ENCODE measurements at regions not wholly inside any gene's neighbourhood (a gene's known extent, or its start where the extent isn't known, plus 50 kb on each side); places are given as distances from the start of the nearest gene placed in this dataset.

DNA sequence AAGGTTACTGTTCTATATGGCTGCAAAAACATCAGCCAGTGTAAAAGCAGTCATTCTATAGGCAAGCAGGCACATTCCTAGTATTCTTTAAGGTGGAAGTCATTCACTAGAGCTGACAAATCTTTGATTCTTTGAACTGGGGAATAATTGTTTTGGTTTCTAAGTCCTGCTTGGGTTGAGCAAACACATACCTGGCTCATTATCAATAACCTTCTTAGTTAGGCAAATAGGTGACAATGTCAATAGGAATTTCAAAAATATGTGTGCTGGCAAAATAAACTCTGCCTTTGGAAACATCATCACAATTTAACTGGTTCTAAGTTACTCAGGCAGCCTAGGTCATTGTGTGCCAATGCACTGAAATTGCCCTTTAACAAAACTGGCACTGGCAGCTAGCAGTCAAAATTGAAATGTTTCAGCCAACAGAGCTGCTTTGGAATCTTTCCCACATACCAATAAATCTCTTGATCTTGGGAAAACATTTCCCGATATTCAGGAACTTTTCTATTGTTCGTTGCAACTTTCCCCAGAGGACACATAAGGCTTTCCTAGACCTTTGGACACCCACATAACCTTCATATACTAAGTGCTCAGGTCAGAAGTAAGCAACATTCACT lies 402.0 kb upstream of the MMADHC start:
- no peak for DNase-seq

GRCh38 chr2:149988361-149988760 lies 400.8 kb upstream of the MMADHC start:
- no peak for DNase-seq

GRCh38 chr2:149986861-149987260 lies 399.3 kb upstream of the MMADHC start:
- DNase-seq, result no peak

GRCh38 chr2:149984311-149984710 lies 396.7 kb upstream of the MMADHC start:
- DNase-seq, result no peak

- DNase-seq, result no peak
These were observed 384.5 kb upstream of the MMADHC start for GRCh38 chr2:149972066-149972465.

GRCh38 chr2:149954981-149955600 lies 367.5 kb upstream of the MMADHC start:
- no peak for DNase-seq

DNA sequence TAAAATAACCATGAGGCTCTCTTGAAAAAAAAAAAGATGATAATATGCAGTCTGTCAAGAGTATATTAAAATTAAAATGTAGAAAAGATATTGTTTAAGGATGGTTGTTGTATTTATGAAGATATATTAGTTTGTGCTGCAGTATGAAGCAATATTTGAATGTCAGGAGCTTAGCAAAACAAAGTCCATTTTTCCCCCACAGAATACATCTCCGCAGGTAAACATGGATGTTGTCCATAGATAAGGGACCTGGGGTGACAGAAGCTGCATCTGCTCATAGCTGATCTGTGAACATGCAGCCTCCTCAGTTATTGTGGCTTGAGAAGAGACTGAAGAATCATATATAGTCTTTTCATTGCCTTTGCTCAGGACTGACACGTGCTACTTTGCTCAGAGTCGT lies 366.1 kb upstream of the MMADHC start:
- DNase-seq, result no peak

DNA sequence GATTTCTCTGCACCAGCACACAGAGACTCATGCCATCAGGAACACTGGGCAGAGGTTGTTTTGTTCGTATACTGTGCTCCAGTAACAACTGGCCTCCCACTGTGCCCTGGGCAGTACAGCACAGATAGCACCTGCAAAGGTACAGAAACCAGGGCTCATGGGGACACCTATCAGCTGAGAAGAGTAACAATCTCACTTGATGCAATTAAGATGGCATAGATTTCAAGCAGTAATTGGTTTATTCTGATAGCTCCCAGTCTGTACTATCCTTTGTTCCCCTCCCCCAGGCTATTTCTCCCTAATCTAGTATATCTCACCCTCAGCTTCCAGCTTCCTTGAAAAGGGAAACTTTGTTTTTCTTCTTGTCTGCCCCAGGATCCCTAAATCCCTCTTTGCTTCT lies 343.9 kb upstream of the MMADHC start:
- DNase-seq, result no peak

DNA sequence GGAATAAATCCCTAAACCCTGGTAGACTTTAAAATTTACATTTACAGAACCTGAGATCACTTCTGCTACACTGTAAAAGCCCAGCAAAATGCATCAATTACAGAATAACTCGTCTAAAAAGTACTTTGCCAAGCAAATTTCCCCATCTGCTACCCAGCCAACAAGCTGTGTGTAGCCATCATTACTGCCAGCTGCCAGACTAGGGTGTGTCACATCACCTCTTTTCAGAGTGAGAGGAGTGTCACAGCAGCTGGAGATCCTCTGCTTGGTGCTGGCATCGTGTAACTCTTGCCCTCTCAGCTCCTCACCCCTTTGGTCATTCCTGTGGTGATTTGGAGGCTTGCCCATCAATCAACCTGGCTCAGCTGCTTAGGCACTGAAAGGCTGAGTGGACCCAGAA lies 340.4 kb upstream of the MMADHC start:
- DNase-seq, result no peak

DNA sequence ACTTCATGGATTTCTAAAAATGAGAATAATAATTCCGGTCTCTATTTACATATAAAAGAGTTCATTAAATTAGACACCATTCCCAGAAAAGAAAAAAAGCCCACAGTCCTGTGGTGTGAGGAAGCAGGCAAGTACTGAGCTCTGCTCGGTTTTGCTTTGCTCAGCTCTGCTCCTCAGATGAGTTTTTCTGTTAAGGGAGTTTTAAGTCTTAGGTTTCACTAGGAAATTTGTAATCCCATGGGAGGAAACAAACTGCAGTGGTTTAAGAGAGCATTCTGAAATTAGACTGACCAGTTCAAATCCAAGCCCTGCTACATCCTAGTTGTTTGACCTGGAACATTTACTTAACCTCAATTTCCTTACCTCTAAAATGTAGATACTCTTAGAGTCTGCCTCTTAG lies 338.6 kb upstream of the MMADHC start:
- no peak for DNase-seq

- no peak for DNase-seq
These were observed 337.1 kb upstream of the MMADHC start for GRCh38 chr2:149924549-149925213.

DNA sequence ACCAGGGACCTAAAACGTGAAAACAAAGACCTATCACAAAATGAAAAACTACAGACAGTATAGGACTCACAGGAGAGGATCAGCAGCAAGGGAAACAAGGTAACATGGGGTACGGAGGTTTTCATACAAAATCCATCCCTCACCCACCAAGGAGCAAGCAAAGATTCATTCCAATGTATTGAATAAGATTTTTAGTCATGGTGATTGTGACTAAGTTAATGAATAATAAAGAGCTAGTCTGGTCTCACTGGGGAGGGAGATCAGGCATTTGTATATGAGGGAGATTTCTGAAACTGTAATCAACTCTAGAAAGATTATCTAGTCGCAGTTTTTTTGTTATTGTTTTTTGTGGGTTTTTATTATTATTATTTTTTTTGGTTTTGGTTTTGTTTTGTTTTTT lies 336.5 kb upstream of the MMADHC start:
- DNase-seq, result no peak

- DNase-seq, result no peak
These were observed 334.5 kb upstream of the MMADHC start for GRCh38 chr2:149921911-149922616.

DNA sequence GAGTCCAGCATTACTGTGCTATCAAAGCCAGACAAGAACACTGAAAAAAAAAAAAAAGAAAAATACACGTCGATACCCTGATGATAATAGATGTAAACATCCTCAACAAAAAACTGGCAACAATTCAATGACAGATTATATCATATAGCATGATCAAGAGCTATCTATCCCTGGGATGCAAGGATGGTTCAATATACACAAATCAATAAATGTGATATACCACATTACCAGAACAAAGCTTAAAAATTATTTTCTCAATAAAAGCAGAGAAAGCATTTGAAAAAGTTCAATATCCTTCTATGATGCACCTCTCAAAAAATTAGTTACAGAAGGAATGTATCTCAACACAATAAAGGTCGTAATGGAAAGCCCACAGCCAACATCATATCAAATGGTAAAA lies 332.8 kb upstream of the MMADHC start:
- no peak for DNase-seq

GRCh38 chr2:149915151-149915550 lies 327.6 kb upstream of the MMADHC start:
- no peak for DNase-seq

DNA sequence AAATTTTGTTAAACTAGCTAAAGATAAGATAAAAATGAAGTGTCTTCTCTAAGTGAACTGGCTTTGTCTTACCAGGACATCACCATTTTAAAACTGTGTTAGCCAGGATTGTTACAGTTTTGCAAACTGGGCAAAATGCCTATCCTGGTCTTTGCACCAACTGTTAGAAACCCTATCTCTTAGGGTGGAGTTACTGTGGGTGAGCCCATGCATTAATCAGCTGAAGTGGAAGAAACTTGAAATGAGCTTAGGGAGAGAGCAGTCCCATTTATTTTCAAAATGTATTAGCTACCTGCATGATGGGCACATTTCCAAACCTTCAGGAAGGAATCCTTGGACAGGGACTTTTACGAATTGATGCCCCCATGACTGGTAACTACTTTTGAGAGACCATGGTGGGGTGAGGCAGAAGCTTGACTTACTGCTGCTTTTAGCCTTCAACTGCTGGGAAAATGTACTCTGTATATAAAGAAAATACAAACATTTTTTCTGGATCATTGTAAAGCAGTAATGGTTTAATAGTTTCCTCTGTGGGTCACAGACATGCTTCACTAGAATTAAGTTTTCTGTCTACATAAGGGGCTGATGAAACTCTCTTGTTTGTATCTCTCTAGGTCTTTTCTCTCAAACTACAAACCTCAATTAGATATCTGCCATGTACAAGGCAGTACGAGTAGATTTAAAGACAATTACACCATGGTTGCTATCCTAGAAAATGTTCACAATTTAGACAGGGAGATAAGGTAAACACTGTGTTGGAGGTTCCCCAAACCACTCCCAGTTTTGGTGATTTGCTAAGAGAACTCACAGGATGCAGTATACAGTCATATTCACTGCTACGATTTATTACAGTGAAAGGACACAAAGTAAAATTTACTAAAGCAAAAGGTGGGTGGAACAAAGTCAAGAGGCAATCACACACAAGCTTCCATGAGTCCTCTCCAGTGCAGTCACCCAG lies 321.4 kb upstream of the MMADHC start:
- no peak for DNase-seq

- DNase-seq, result no peak
These were observed 319.3 kb upstream of the MMADHC start for GRCh38 chr2:149906886-149907285.

- DNase-seq, result no peak
These were observed 317.0 kb upstream of the MMADHC start for GRCh38 chr2:149904352-149905175.

DNA sequence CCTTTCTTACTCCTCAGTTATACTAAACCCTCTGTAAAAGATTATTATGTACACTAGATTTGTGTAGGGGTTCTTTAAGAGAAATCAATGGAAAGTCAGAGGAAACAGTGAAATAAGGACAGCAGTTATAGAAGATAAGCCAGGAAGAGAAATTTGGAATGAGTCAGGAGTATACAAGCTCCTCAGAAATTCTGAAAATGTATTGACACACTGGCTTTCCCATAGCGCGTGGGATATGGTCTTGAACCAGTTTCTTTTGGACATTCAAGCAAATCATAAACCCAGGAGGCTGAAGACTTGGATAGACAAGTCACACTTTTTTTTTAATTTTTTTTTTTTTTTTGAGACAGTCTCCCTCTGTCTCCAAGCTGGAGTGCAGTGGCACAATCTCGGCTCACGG lies 316.1 kb upstream of the MMADHC start:
- DNase-seq, result no peak

- DNase-seq, result no peak
These were observed 314.5 kb upstream of the MMADHC start for GRCh38 chr2:149902081-149902480.

- no peak for DNase-seq
These were observed 313.8 kb upstream of the MMADHC start for GRCh38 chr2:149901231-149901859.
